GM20431 (cell line): ENCODE measurements at regions not wholly inside any gene's neighbourhood (a gene's known extent, or its start where the extent isn't known, plus 50 kb on each side); places are given as distances from the start of the nearest gene placed in this dataset.

Experiments used
- in situ Hi-C: fragments of 300-500 bp; cut with MseI, MboI; formaldehyde crosslinking; loops from one replicate; pipeline ENCODE4 v1.15.0; 2020; ENCODE audit warnings: low sequenced_read_pairs; ENCODE audit not compliant: unreplicated experiment

GRCh38 chr16:86424985-86425384 lies 85.3 kb upstream of the FOXF1 start:
- in situ Hi-C loops = no loop called here

DNA sequence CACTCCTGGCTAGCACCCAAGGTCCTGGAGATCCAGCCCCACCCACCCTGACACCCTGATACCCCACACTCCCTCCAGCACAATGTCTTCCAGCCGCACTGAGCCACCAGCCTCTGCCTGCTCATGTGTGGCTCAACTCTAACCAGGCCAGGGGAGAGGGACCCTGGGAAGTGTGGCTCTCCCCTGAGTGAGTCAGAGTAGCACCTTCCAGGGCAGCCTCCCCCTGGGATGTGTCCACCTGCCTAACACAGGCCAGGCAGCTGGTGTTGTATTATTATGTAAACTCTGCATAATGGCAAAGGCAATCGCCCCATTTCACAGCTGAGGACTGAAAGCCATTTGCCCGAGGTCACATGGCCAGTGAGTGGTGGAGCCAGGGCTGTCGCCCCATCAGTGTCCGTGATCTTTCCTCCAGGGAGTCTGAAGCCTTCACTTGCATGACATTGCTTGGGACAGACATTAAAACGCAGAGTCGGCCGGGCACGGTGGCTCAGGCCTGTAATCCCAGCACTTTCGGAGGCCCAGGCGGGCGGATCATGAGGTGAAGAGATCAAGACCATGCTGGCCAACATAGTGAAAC lies 84.2 kb upstream of the FOXF1 start:
- in situ Hi-C loops = no loop called here

- in situ Hi-C loops = no loop called here
Measured at GRCh38 chr16:86427433-86427851, 82.9 kb upstream of the FOXF1 start.

DNA sequence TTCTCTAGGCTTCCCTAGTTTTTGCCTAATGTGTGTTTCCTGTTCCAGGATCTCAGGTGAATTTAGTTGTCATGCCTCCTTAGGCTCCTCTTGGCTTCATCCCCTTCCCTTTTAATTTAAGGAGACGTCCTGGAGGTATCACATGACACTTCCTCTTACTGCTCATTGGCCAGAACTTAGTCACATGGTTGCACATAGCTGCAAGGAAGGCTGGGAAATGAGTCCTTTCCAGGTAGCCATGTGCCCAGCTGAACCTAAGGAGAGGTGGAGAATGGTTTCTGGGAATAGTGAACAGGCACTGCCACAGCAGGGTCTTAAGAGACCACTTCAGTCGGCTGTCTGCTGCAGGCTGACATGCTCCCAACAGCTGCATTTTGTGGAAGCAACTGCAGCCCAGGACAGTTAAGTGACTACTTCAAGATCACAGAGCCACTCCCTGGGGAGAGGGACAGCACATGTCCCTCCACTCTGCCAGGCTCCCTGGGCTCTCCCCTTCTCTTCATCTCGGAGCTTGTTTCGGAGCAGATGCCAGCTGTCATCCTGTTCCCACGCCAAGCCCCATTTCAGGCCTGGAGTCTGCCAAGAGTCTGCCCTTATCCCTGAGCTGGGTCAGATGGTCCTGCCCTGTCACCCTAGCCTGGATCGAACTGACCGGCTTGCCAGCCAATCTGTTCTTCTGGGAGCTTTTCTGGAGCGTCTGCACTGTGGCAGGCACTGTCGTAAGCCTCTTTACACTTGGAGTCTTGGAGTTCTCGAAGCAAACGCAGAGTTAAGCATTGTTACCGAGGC lies 81.4 kb upstream of the FOXF1 start:
- in situ Hi-C loops = no loop called here

DNA sequence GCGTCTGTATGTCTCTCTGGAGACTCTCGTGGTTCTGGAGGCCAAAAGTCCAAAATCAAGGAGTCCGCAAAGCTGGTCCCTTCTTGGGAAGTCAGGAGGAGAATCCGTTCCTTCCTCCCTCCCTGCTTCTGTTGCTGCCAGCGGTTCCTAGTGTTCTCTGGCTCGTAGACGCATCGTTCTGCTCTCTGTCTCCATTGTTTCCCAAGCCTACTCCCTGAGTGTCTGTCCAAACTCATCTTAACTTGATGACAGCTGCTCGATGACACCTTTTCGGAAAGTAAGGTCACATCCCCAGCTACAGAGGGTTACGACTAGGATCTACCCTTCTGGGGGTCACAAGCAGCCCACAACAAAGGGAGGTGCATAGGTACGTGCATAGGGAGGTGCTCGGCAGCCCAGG lies 80.7 kb upstream of the FOXF1 start:
- in situ Hi-C loops = no loop called here

DNA sequence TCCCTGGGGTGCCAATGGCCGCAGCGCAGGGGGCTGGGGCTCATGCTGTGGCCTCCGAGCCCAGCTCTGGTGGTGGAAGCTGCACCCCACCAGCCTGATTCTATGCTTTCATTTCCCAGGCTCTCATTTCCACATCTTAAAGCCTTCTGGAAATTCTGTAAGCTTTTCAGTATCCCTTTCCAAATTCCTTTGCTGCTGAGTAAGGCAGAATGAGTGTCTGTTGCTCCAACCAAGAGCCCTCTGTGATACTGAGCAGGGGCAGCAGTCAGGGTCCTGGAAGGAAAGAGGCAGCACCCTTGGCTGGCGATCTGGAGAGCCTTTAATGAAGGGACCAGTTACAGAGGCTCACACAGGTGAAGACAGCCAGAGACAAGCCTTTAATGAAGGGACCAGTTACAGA lies 79.5 kb upstream of the FOXF1 start:
- in situ Hi-C loops = no loop called here

- in situ Hi-C loops = no loop called here
Measured at GRCh38 chr16:86431540-86431939, 78.8 kb upstream of the FOXF1 start.

DNA sequence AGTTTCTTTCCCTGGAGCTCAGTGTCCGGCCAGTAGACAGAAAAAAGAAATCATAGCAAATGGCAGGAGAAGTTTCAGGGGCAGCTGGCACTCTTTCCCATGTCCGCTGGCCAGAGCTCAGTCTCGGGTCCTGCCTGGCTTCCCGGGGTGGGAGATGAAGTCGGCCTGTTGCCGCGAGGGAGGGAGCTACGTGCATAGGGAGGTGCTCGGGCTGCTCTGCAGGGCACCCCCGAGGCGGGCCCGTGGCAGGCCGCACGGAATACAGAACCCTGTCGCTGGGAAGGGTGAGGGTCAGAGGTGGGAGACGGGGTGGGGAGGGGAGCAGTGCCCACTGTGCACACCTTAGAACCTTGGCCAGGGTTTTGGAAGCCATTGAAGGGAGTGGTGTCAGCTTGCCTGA lies 78.3 kb upstream of the FOXF1 start:
- in situ Hi-C loops = no loop called here

DNA sequence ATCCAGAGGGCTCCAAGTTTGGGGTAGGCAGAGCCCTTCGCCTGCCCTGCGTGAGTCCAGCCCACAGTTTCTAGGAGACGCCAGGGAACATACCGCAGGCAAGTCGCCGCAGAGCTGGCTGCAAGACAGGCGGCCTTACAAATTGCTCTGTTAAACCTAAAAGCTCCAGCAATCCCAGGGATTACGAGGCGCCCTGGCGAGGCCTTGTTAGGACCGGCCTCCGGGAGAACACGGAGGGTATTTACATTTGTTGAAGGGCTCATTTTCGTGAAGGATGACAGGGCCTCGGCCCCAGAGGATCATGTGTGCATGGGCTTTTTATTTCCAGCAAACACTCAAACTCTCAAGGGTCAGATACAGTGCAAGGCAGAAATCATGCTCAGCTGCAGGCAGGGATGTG lies 77.6 kb upstream of the FOXF1 start:
- in situ Hi-C loops = no loop called here

- in situ Hi-C loops = no loop called here
Measured at GRCh38 chr16:86436466-86437185, 73.7 kb upstream of the FOXF1 start.

- in situ Hi-C loops = no loop called here
Measured at GRCh38 chr16:86437348-86437747, 73.0 kb upstream of the FOXF1 start.

- in situ Hi-C loops = no loop called here
Measured at GRCh38 chr16:86442703-86443102, 67.6 kb upstream of the FOXF1 start.

GRCh38 chr16:86443508-86444147 lies 66.7 kb upstream of the FOXF1 start:
- in situ Hi-C loops = no loop called here

DNA sequence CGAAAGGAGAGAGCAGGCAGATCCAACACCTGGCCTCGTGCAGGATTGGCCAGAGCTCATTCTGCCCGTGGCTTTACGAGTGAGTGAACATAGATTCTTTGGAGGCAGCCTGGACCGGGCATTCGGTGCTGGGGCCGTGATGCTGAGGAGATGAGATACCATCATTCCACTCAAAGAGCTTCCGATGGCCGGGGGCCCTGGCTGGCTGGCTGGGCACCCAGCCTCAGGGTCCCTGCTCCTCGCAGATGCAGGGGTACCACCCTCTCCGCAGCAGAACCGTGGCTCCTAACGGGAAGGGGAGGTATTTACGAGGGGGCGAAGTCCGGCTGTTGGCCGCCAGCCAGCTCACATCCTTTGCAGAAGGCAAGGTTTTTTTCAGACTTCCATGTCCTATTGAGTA lies 66.1 kb upstream of the FOXF1 start:
- in situ Hi-C loops = no loop called here

DNA sequence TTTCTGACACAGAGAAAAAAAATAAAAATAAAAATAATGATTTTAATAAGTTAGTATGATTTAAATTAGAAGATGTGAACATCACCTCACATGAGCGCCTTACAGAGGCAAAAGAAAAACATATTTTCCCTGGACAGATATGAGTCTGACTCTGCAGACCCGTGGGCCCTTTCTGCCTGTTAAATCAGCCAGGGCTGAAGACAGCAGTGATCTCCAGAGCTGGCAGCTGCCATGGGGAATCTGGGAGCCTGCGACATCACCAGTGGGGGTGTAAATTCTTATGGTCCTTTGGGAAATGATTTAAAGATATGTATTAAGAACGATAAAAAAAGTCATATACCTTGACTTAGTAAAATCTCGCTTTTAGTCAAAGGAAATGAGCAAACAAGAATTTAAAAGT lies 65.7 kb upstream of the FOXF1 start:
- in situ Hi-C loops = no loop called here

GRCh38 chr16:86446279-86446678 lies 64.0 kb upstream of the FOXF1 start:
- in situ Hi-C loops = no loop called here

DNA sequence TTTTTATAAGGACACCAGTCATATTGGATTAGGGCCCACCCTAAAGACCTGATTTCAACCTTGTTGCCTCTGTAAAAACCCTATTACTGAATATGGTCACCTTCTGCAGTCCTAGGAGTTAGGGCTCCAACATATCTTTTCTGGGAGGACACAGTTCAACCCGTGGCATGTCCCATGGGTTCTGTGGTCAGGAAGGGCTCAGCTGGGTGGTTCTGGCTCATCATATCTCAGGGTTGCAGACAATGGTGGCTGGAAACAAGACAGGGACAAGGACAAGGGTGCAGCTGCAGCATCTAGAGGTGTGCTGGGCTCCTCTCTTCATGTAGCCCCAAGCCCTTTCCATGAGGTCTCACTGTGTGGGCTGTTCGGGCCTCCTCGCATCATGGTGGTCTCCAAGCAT lies 63.1 kb upstream of the FOXF1 start:
- in situ Hi-C loops = no loop called here

DNA sequence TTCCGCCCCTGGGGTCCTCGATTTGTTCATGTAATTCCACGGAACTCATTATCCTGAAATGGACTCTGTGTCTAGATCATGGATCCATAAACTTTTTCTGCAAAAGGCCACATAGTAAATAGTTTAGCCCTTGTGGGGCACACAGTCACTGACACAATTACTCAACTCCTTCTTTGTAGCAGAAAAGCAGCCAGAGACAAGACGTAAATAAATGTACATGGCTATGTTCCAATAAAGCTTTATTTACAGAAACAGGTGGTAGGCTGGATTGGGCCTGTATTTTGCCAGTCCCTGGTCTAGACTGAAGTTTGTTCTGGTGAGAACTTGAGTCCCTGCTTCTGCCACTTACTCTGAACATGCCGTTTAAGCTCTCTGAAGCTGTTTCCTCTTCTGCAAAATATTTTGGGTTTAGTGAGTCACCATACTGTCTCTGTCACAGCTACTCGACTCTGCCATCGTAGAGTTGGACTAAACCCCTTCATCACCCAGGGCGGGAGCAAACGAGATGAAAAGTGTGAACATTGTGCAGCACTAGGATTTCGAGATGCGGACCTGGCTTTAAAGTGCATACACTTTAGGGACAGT lies 61.9 kb upstream of the FOXF1 start:
- in situ Hi-C loops = no loop called here

DNA sequence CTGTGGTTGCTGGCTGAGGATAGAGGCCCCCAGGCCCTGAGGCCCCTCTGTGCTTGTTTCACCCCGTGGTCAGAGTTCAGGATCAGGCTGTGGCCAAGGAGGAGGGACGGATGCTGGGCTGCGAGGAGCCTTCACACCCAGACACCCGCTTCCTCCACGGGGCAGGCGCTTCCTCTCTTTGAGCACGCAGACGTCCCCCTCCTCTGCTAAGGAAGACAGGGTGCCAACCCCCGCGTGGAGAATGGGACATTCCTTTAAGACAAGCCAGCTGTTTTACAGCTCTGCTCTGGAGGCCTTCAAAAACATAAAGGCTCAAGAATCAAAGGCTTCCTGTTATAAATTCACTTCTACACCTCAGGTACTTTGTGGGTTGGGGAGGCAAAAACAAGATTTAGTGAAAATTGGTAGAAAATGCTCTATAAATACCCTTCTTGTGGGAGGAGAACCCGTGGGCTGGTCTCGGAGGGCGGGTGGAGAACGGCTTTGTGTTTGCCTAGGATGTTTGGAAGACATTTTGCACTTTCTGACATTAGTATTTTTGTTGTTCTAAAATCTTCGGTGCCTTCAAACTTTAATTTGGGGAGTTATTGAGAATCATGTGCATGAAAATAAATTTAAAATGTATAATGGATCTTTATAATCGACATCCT lies 60.8 kb upstream of the FOXF1 start:
- in situ Hi-C loops = no loop called here

DNA sequence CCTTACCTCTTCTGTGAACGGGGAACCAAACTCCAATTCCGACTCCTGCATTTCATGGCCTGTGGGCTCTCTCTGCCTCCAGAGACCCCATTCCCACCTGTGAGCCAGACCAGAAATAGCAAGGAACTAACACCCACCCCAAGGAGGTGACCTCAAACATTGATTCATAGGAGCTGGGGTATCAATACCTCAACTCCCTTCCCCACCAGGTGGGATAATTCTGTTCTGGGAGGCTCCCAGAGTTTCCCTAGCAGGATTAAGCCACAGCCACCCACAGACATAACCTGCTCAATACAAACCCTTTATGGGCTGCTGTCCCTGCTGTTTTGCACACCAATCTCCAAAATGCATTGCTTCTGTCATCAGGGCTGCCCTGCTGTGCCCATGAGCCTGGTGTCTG lies 59.6 kb upstream of the FOXF1 start:
- in situ Hi-C loops = no loop called here
